Endothelial cell of umbilical vein (primary cell): ENCODE measurements at regions not wholly inside any gene's neighbourhood (a gene's known extent, or its start where the extent isn't known, plus 50 kb on each side); places are given as distances from the start of the nearest gene placed in this dataset.

Experiments used
- BruUV-seq: library from RNA; stranded (reverse); fragments of 400-500 nt; replicated peaks from 2 replicates; lab custom pipeline; 2021; lab: Mats Ljungman, UMichigan
- CTCF ChIA-PET: fragments of 300-600, 350-600 bp; sonication (Branson Sonifier 250); formaldehyde crosslinking; loops from one replicate; lab custom pipeline; 2021; ENCODE audit warnings: antibody characterized with exemption, inconsistent platforms; lab: Charles Lee
- POLR2A ChIA-PET: fragments of 300-600, 350-600 bp; sonication (Branson Sonifier 250); formaldehyde crosslinking; loops from one replicate; lab custom pipeline; 2021; ENCODE audit warnings: antibody characterized with exemption, inconsistent platforms; lab: Charles Lee
- DNase-seq: peaks from one replicate; pipeline ENCODE4 v3.0.0-alpha.2; 2011; ENCODE audit warnings: low read depth, low spot score
- FAIRE-seq: peaks from 2 replicates; lab custom pipeline; 2011; peaks lifted over from hg19 to GRCh38; lab: Jason Lieb, UNC
- H2AFZ ChIP-seq: 2 replicates; pipeline ENCODE4 v1.6.0; 2012; ENCODE audit warnings: low read depth, low read length, control low read depth, inconsistent platforms
- H3K27ac ChIP-seq: 2 replicates; pipeline ENCODE4 v1.5.1; 2011; ENCODE audit warnings: low read depth, mild to moderate bottlenecking, control low read depth, low read length, moderate library complexity; ENCODE audit not compliant: insufficient read depth
- H3K27me3 ChIP-seq, 2 experiments: 2 replicates each; pipeline versions ENCODE4 v1.6.0 to v1.6.1; 2011; ENCODE audit warnings: low read length in 2 of 2, mixed read lengths in 1 of 2; ENCODE audit not compliant: control insufficient read depth in 2 of 2, insufficient read depth in 2 of 2
- H3K36me3 ChIP-seq, 2 experiments: 2 replicates in 1 of 2; 3 replicates in 1 of 2; pipeline ENCODE4 v1.5.1; 2011; ENCODE audit warnings: low read length in 2 of 2, mild to moderate bottlenecking in 1 of 2, moderate library complexity in 1 of 2; ENCODE audit not compliant: control insufficient read depth in 2 of 2, insufficient read depth in 2 of 2; ENCODE audit errors: extremely low read depth in 1 of 2
- H3K4me1 ChIP-seq: 3 replicates; pipeline ENCODE4 v1.5.1; 2011; ENCODE audit warnings: mild to moderate bottlenecking, low read length; ENCODE audit not compliant: control insufficient read depth, insufficient read depth; ENCODE audit errors: extremely low read depth
- H3K4me2 ChIP-seq: 2 replicates; pipeline ENCODE4 v1.6.1; 2011; ENCODE audit warnings: low read length, control low read depth, mixed read lengths; ENCODE audit not compliant: insufficient read depth
- H3K4me3 ChIP-seq, 3 experiments: fragments of 200-600 bp in 1 of 3; sonication (generic), shearing (Covaris generic) in 1 of 3; replicated peaks in 1 of 3; 2 replicates each; pipeline ENCODE4 v1.5.1; 2011 to 2016; ENCODE audit warnings: control low read depth in 3 of 3, low read length in 3 of 3, mild to moderate bottlenecking in 2 of 3, inconsistent platforms in 1 of 3, low read depth in 1 of 3, moderate library complexity in 1 of 3; ENCODE audit not compliant: insufficient read depth in 1 of 3
- H3K79me2 ChIP-seq: 2 replicates; pipeline ENCODE4 v1.6.0; 2012; ENCODE audit warnings: low read length, inconsistent platforms; ENCODE audit not compliant: control insufficient read depth, insufficient read depth
- H3K9ac ChIP-seq: replicated peaks from 2 replicates; pipeline ENCODE3; 2011; ENCODE audit warnings: low read length, control low read depth; ENCODE audit not compliant: insufficient read depth; ENCODE audit errors: extremely low read depth
- H3K9me1 ChIP-seq: replicated peaks from 3 replicates; pipeline ENCODE4 v1.6.0; 2011; ENCODE audit warnings: mild to moderate bottlenecking, low read length; ENCODE audit not compliant: control insufficient read depth, insufficient read depth; ENCODE audit errors: extremely low read depth
- H3K9me3 ChIP-seq: replicated peaks from 2 replicates; pipeline ENCODE4 v1.5.1; 2012; ENCODE audit warnings: low read length, inconsistent platforms; ENCODE audit not compliant: control insufficient read depth, insufficient read depth
- H4K20me1 ChIP-seq: replicated peaks from 2 replicates; pipeline ENCODE3; 2011; ENCODE audit warnings: mild to moderate bottlenecking, low read length; ENCODE audit not compliant: control insufficient read depth, insufficient read depth; ENCODE audit errors: extremely low read depth
- CTCF ChIP-seq, 2 donors: IDR thresholded peaks; 1 replicate in 1 of 2; 2 replicates in 1 of 2; pipeline ENCODE4 v1.5.1; 2011; ENCODE audit warnings: low read length in 2 of 2, mild to moderate bottlenecking in 2 of 2, moderate library complexity in 2 of 2, control low read depth in 1 of 2, inconsistent platforms in 1 of 2, low read depth in 1 of 2; ENCODE audit not compliant: insufficient read depth in 1 of 2; ENCODE audit errors: extremely low read depth in 1 of 2
- EZH2 ChIP-seq: IDR thresholded peaks from 2 replicates; pipeline ENCODE4 v1.6.1; 2012; ENCODE audit warnings: borderline replicate concordance, low read depth, mild to moderate bottlenecking, moderate library complexity, low read length, inconsistent platforms; ENCODE audit not compliant: severe bottlenecking
- FOS ChIP-seq: IDR thresholded peaks from 2 replicates; pipeline ENCODE4 v1.6.1; 2011; ENCODE audit warnings: mild to moderate bottlenecking, low read length, moderate library complexity, borderline replicate concordance; ENCODE audit not compliant: insufficient read depth
- GATA2 ChIP-seq: IDR thresholded peaks from 2 replicates; pipeline ENCODE4 v1.7.0; 2011; ENCODE audit warnings: low read depth, mild to moderate bottlenecking, moderate library complexity, mixed read lengths, low read length; ENCODE audit not compliant: insufficient read length, insufficient read depth
- JUN ChIP-seq: IDR thresholded peaks from 2 replicates; pipeline ENCODE4 v1.6.1; 2011; ENCODE audit warnings: borderline replicate concordance, low read depth; ENCODE audit not compliant: insufficient read length, insufficient read depth
- MAX ChIP-seq: IDR thresholded peaks from 2 replicates; pipeline ENCODE4 v1.6.1; 2011; ENCODE audit not compliant: insufficient read depth, insufficient read length
- MYC ChIP-seq: IDR thresholded peaks from one replicate; pipeline ENCODE4 v1.6.1; 2011; ENCODE audit warnings: mild to moderate bottlenecking, low read depth, low read length
- POLR2A ChIP-seq: IDR thresholded peaks from 2 replicates; pipeline ENCODE4 v1.6.1; 2012; ENCODE audit warnings: low read depth, mild to moderate bottlenecking, control low read depth, low read length
- POLR2AphosphoS5 ChIP-seq: IDR thresholded peaks from 2 replicates; pipeline ENCODE4 v1.6.1; 2012; ENCODE audit warnings: low read depth, mild to moderate bottlenecking, control low read depth, low read length, moderate library complexity; ENCODE audit not compliant: insufficient read depth
- dilution Hi-C: fragments of 300-500 bp; cut with MboI; formaldehyde crosslinking; loops from one replicate; pipeline ENCODE4 v1.15.0; 2019; ENCODE audit warnings: low sequenced_read_pairs; ENCODE audit not compliant: extremely low pct_ligation_motif_present
- intact Hi-C: fragments of 100-400 bp; cut with micrococcal nuclease; formaldehyde crosslinking; loops from one replicate; pipeline ENCODE4 v1.10.0; 2022

DNA sequence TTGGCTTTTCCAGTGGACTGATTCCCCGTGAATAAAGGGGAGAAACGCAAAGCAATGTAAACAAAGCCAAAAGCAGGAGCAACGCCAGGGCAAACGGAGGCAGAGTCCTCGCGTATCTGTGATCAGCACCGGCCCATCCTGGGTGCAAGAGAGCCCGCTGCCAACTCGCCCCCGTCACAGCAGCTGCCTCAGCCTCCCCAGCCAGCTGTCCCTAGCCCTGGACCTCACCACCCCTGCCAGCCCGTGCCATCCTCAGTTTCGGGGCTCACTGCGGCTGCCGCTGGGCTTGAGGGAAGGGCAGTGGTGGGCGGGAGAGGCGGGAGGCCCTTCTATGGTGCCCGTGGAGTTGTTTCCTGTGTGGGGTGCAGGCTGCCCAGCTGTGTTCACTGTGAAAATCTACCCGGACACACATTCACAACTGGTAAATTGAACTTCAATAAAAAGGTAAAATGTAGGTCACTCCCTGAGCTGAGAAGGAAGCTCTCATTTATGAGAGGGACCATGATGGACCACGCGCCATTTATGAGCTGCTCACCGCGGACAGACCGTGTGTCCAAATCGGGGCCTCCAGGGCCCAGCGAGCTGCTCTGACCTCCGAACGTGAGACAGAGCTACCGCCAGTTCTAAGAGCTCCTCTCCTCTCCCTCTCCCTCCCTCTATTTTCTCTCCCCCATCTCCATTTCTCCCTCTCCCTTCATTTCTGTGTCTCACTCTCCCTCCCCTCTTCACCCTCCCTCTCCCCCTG lies 330.5 kb upstream of the SFSWAP start:
- H3K4me3 ChIP-seq: no peak overlapping the region
- H3K27ac ChIP-seq: no peak overlapping the region
- no peaks in the 10 kb centered on the region for H3K36me3 ChIP-seq
- FAIRE-seq (no peak), DNase-seq (no peak)
- no peaks in the 10 kb centered on the region for H3K79me2 ChIP-seq
- dilution Hi-C loops (no loop called here), intact Hi-C loops (no loop called here)
- H3K4me1 ChIP-seq: no peaks in the 10 kb centered on the region
- no peaks in the 10 kb centered on the region for H3K9me3 ChIP-seq
- H2AFZ ChIP-seq: no peak overlapping the region
- H3K9me1 ChIP-seq: no peaks in the 10 kb centered on the region
- no peak overlapping the region for H3K9ac ChIP-seq
- ChIA-PET CTCF (no interaction called here), POLR2A (no interaction called here)
- H3K27me3 ChIP-seq: no peaks in the 10 kb centered on the region
- TF ChIP-seq MAX: no peak
- TF ChIP-seq JUN: no peak
- no peak for TF ChIP-seq MYC
- TF ChIP-seq FOS: no peak
- no peak for TF ChIP-seq GATA2
- no peak for TF ChIP-seq EZH2
- TF ChIP-seq POLR2AphosphoS5: no peak
- TF ChIP-seq POLR2A: no peak
- no peak for TF ChIP-seq CTCF (IDR thresholded peaks at IDR 0.05; ENCODE audit: extremely low read depth in 1 of 2, insufficient read depth in 1 of 2, low read depth in 1 of 2, low read length in 2 of 2)
- no peaks in the 10 kb centered on the region for H4K20me1 ChIP-seq
- no TSS peak for BruUV-seq
- H3K4me2 ChIP-seq: no peak overlapping the region
